HCT116 (cell line): ENCODE measurements at regions not wholly inside any gene's neighbourhood (a gene's known extent, or its start where the extent isn't known, plus 50 kb on each side); places are given as distances from the start of the nearest gene placed in this dataset.
A peak's percentile ranks its signal among the peaks of the same experiment; 100 is the strongest.

Experiments used
- ATAC-seq: fragments of 200-7000 bp; cut with Tn5 transposase; 2 replicates; pipeline ENCODE4 v1.9.1; 2020; ENCODE audit warnings: mild to moderate bottlenecking, moderate library complexity
- BruUV-seq: library from RNA; stranded (reverse); fragments of 400-500 nt; replicated peaks from 2 replicates; lab custom pipeline; 2021; lab: Mats Ljungman, UMichigan
- CTCF ChIA-PET: fragments of 300-600 bp; sonication (Branson Sonifier 250); formaldehyde crosslinking; loops from one replicate; lab custom pipeline; 2021; ENCODE audit warnings: antibody characterized with exemption; lab: Charles Lee
- POLR2A ChIA-PET: fragments of 300-600, 350-600 bp; sonication (Branson Sonifier 250); formaldehyde crosslinking; loops from one replicate; lab custom pipeline; 2021; ENCODE audit warnings: antibody characterized with exemption; lab: Charles Lee
- RAD21 ChIA-PET, 2 experiments: fragments of 300-600 bp; sonication (Branson Sonifier 250); formaldehyde crosslinking; loops; one replicate each; lab custom pipeline; 2023; ENCODE audit warnings: low total read pairs in 2 of 2; ENCODE audit not compliant: uncharacterized antibody in 2 of 2, unreplicated experiment in 2 of 2, low non-redundant PET in 1 of 2; lab: Charles Lee
- DNase-seq: peaks from one replicate; pipeline ENCODE4 v3.0.0-alpha.2; 2010; ENCODE audit warnings: low read depth, low spot score
- H2AFZ ChIP-seq: fragments of 200-600 bp; shearing (Covaris generic), sonication (generic); 2 replicates; pipeline ENCODE4 v1.6.1; 2017; ENCODE audit warnings: low read depth, mixed run types, mixed read lengths, antibody characterized with exemption, low read length; ENCODE audit not compliant: poor library complexity, severe bottlenecking
- H3K27ac ChIP-seq: 2 replicates; pipeline ENCODE4 v1.5.1; 2012; ENCODE audit warnings: low read depth, low read length
- H3K27me3 ChIP-seq: fragments of 200-600 bp; sonication (generic); 2 replicates; pipeline ENCODE4 v1.6.1; 2016; ENCODE audit warnings: mixed run types, low read length, mixed read lengths; ENCODE audit not compliant: insufficient read depth
- H3K36me3 ChIP-seq, 2 experiments: fragments of 200-500 bp in 1 of 2; fragments of 200-600 bp in 1 of 2; sonication (Bioruptor generic) in 1 of 2; sonication (generic) in 1 of 2; 2 replicates each; pipeline versions ENCODE4 v1.5.1 to v1.6.1; 2014 to 2016; ENCODE audit warnings: low read length in 2 of 2, inconsistent platforms in 1 of 2, mixed read lengths in 1 of 2, mixed run types in 1 of 2; ENCODE audit not compliant: insufficient read depth in 2 of 2, control insufficient read depth in 1 of 2
- H3K4me1 ChIP-seq, 2 experiments: fragments of 200-600 bp in 1 of 2; sonication (generic) in 1 of 2; 2 replicates each; pipeline versions ENCODE4 v1.5.1 to v1.6.1; 2012 to 2017; ENCODE audit warnings: low read length in 2 of 2, inconsistent platforms in 1 of 2, mild to moderate bottlenecking in 1 of 2, mixed read lengths in 1 of 2, mixed run types in 1 of 2, moderate library complexity in 1 of 2; ENCODE audit not compliant: insufficient read depth in 2 of 2, control insufficient read depth in 1 of 2
- H3K4me2 ChIP-seq: fragments of 200-600 bp; sonication (generic); 2 replicates; pipeline ENCODE4 v1.6.1; 2017; ENCODE audit warnings: mixed run types, low read length, mixed read lengths
- H3K4me3 ChIP-seq, 2 experiments: fragments of 200-600 bp in 1 of 2; sonication (generic) in 1 of 2; replicated peaks in 1 of 2; 2 replicates each; pipeline ENCODE4 v1.5.1; 2011 to 2016; ENCODE audit warnings: low read length in 2 of 2, control low read depth in 1 of 2, low read depth in 1 of 2, mild to moderate bottlenecking in 1 of 2, mixed read lengths in 1 of 2, mixed run types in 1 of 2
- H3K79me2 ChIP-seq: fragments of 200-600 bp; sonication (generic); 2 replicates; pipeline ENCODE4 v1.6.1; 2017; ENCODE audit warnings: mild to moderate bottlenecking, mixed run types, low read length, moderate library complexity, mixed read lengths; ENCODE audit not compliant: insufficient read depth
- H3K9ac ChIP-seq: fragments of 200-600 bp; sonication (generic); 2 replicates; pipeline ENCODE4 v1.6.1; 2016; ENCODE audit warnings: low read length, mixed read lengths
- H3K9me2 ChIP-seq: fragments of 200-600 bp; sonication (generic), shearing (Covaris generic); 2 replicates; pipeline ENCODE4 v1.6.1; 2017; ENCODE audit warnings: mixed run types, mild to moderate bottlenecking, moderate library complexity; ENCODE audit not compliant: insufficient read depth
- H3K9me3 ChIP-seq, 2 experiments: fragments of 200-500 bp in 1 of 2; fragments of 200-600 bp in 1 of 2; sonication (Bioruptor generic) in 1 of 2; sonication (generic) in 1 of 2; 2 replicates each; pipeline ENCODE4 v1.6.1; 2014 to 2017; ENCODE audit warnings: low read length in 2 of 2, mixed read lengths in 2 of 2, inconsistent platforms in 1 of 2, low read depth in 1 of 2, mild to moderate bottlenecking in 1 of 2, mixed run types in 1 of 2, moderate library complexity in 1 of 2; ENCODE audit not compliant: control insufficient read depth in 1 of 2, insufficient read depth in 1 of 2
- H4K20me1 ChIP-seq: fragments of 200-600 bp; sonication (generic), shearing (Covaris generic); 2 replicates; pipeline ENCODE4 v1.6.1; 2017; ENCODE audit warnings: mixed run types, mild to moderate bottlenecking, moderate library complexity; ENCODE audit not compliant: insufficient read depth
- CEBPB ChIP-seq: IDR thresholded peaks from 2 replicates; pipeline ENCODE4 v1.6.1; 2012; ENCODE audit warnings: low read depth
- FOSL1 ChIP-seq: IDR thresholded peaks from 2 replicates; pipeline ENCODE4 v1.6.1; 2012; ENCODE audit warnings: low read depth
- JUND ChIP-seq: IDR thresholded peaks from 2 replicates; pipeline ENCODE4 v1.6.1; 2012
- SP1 ChIP-seq: IDR thresholded peaks from 2 replicates; pipeline ENCODE4 v1.6.1; 2012; ENCODE audit warnings: low read depth
- intact Hi-C: fragments of 100-400 bp; cut with micrococcal nuclease; formaldehyde crosslinking; loops from 2 replicates; pipeline ENCODE4 v1.10.0; 2022
- TF ChIP-seq, protein P1 (sequence below): IDR thresholded peaks from 2 replicates; pipeline ENCODE4 v1.6.1; 2012
- TF ChIP-seq, protein P2 (sequence below), 3 experiments: fragments of 200-600 bp in 1 of 3; sonication (generic) in 1 of 3; IDR thresholded peaks in 2 of 3; conservative IDR thresholded peaks in 1 of 3; 2 replicates each; pipeline ENCODE4 v1.5.1; 2012 to 2017; ENCODE audit warnings: low read depth in 2 of 3, low read length in 2 of 3, antibody characterized with exemption in 1 of 3, borderline replicate concordance in 1 of 3, control low read depth in 1 of 3, mild to moderate bottlenecking in 1 of 3, mixed read lengths in 1 of 3, mixed run types in 1 of 3, moderate library complexity in 1 of 3; ENCODE audit not compliant: insufficient read depth in 1 of 3
- TF ChIP-seq, protein P3 (sequence below): IDR thresholded peaks from 2 replicates; pipeline ENCODE4 v1.6.1; 2012
- TF ChIP-seq, protein P4 (sequence below): IDR thresholded peaks from 2 replicates; pipeline ENCODE4 v1.6.1; 2011; ENCODE audit warnings: mild to moderate bottlenecking, low read length, moderate library complexity; ENCODE audit not compliant: insufficient replicate concordance; ENCODE audit errors: extremely low read depth

DNA sequence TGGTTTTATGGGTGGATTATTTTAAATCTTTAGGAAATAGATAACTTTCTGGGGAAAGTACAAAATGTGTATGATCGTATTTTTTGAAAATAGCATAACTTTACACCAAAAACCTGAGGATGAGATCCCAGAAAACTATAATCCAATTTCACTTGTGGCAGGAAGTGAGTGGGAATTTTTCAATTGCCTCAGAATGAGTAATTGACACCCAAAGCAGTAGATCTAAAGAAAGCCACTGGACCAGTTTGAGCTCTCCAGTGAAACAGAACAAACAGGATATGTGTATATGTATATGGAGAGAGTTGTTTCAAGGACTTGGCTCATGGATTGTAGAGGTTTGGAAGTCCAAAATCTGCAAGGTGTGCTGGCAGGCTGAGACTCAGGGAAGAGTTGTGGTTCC, 109.2 kb upstream of the SHB start:
- Histone ChIP-seq H3K4me1 (peaks cover 0 to 46% of the 10 kb centered on the region in 2 experiments; a peak in 3 of 4 replicates), H3K4me2 (peak overlapping the region; percentile 47), H3K36me3 (no peaks in the 10 kb centered on the region), H3K27ac (no peak overlapping the region)
- intact Hi-C loops = no loop called here
- no TSS peak for BruUV-seq
- POLR2A ChIA-PET = interaction anchor here (0.6 kb wide), 1 partner anchor 259 kb away, joined by 4 read pairs; no protein-coding TSS in a partner anchor
- CTCF ChIA-PET = interaction anchor here (0.6 kb wide), 1 partner anchor 90 kb away, joined by 3 read pairs; no protein-coding TSS in a partner anchor
- RAD21 ChIA-PET = no interaction called here
- TF ChIP-seq, protein P1, sequence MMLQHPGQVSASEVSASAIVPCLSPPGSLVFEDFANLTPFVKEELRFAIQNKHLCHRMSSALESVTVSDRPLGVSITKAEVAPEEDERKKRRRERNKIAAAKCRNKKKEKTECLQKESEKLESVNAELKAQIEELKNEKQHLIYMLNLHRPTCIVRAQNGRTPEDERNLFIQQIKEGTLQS = no peak
- TF ChIP-seq JUND = peak; percentile 42; the same call in 1 of the 2 replicates
- peak; percentile 40; the same call in 1 of the 2 replicates for TF ChIP-seq CEBPB
- peak; percentile 70 for TF ChIP-seq FOSL1
- TF ChIP-seq SP1 = peak; percentile 73; the same call in 1 of the 2 replicates
- TF ChIP-seq, protein P2, sequence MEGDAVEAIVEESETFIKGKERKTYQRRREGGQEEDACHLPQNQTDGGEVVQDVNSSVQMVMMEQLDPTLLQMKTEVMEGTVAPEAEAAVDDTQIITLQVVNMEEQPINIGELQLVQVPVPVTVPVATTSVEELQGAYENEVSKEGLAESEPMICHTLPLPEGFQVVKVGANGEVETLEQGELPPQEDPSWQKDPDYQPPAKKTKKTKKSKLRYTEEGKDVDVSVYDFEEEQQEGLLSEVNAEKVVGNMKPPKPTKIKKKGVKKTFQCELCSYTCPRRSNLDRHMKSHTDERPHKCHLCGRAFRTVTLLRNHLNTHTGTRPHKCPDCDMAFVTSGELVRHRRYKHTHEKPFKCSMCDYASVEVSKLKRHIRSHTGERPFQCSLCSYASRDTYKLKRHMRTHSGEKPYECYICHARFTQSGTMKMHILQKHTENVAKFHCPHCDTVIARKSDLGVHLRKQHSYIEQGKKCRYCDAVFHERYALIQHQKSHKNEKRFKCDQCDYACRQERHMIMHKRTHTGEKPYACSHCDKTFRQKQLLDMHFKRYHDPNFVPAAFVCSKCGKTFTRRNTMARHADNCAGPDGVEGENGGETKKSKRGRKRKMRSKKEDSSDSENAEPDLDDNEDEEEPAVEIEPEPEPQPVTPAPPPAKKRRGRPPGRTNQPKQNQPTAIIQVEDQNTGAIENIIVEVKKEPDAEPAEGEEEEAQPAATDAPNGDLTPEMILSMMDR (IDR thresholded peaks at IDR 0.05 in 2 of 3, conservative IDR thresholded peaks at IDR 0.05 in 1 of 3; ENCODE audit: borderline replicate concordance in 1 of 3, insufficient read depth in 1 of 3, low read depth in 2 of 3, low read length in 2 of 3) = no peak
- TF ChIP-seq, protein P3, sequence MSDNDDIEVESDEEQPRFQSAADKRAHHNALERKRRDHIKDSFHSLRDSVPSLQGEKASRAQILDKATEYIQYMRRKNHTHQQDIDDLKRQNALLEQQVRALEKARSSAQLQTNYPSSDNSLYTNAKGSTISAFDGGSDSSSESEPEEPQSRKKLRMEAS = 0 out of 2 replicates have a peak, but pooled peaks have one; percentile 32
- TF ChIP-seq, protein P4, sequence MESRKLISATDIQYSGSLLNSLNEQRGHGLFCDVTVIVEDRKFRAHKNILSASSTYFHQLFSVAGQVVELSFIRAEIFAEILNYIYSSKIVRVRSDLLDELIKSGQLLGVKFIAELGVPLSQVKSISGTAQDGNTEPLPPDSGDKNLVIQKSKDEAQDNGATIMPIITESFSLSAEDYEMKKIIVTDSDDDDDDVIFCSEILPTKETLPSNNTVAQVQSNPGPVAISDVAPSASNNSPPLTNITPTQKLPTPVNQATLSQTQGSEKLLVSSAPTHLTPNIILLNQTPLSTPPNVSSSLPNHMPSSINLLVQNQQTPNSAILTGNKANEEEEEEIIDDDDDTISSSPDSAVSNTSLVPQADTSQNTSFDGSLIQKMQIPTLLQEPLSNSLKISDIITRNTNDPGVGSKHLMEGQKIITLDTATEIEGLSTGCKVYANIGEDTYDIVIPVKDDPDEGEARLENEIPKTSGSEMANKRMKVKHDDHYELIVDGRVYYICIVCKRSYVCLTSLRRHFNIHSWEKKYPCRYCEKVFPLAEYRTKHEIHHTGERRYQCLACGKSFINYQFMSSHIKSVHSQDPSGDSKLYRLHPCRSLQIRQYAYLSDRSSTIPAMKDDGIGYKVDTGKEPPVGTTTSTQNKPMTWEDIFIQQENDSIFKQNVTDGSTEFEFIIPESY = no peak
- TF ChIP-seq, all 23 proteins: peak for 5
- Histone ChIP-seq H3K9ac (no peak overlapping the region), H3K79me2 (no peaks in the 10 kb centered on the region), H3K4me3 (no peak overlapping the region), H3K9me2 (no peaks in the 10 kb centered on the region), H2AFZ (no peak overlapping the region), H3K9me3 (no peaks in the 10 kb centered on the region), H4K20me1 (no peaks in the 10 kb centered on the region), H3K27me3 (no peaks in the 10 kb centered on the region)
- DNase-seq (peak; percentile 24), ATAC-seq (0 out of 2 replicates have a peak, but pooled peaks have one; percentile 44)
